ENCODE measurements at regions not wholly inside any gene's neighbourhood (a gene's known extent, or its start where the extent isn't known, plus 50 kb on each side); places are given as distances from the start of the nearest gene placed in this dataset.
"Not testable (repeated sequence)": the region's sequence is repeated elsewhere in the genome, so short reads cannot be mapped to it uniquely, and the experiment has no call there.

DNA sequence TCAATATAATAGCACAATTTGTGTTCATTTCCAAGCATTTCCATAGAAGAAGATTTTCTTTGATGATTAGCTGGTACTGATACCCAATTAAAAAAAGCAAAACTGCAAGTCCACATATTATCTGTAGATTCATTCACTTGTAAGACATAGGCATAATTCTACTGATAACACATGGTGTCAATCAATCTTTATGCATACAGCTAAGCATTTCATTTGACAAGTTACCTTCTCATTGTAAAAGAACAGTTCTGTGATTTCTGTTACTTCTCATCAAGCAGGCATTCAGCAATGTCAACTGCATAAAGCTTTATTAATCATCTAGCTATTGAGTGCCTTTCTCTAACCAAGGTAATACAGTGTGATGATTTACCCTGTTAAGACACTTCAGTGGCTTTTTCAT, 672.0 kb downstream of the PLOD2 start:
- Histone ChIP-seq H4K8ac (ENCODE audit: low read length) (no peak overlapping the region), H3K27ac (ENCODE audit: low read length, poor library complexity, severe bottlenecking) (no peak overlapping the region), H4K91ac (ENCODE audit: low read length) (no peak overlapping the region), H3K9me3 (ENCODE audit: control insufficient read depth, low read length) (peaks cover 6% of the 10 kb centered on the region), H3K14ac (ENCODE audit: low read length in 2 of 2) (no peak overlapping the region), H3K4me3 (ENCODE audit: insufficient read depth in 1 of 2, low read depth in 1 of 2, low read length in 2 of 2) (no peak overlapping the region), H3K79me1 (replicated peaks; ENCODE audit: low read length, poor library complexity, severe bottlenecking) (no peaks in the 10 kb centered on the region), H2BK15ac (ENCODE audit: low read depth, poor library complexity, severe bottlenecking) (no peak overlapping the region), H3K27me3 (ENCODE audit: control insufficient read depth in 1 of 2, insufficient read depth in 1 of 2, low read length in 2 of 2) (no peaks in the 10 kb centered on the region), H2AK5ac (ENCODE audit: low read length, severe bottlenecking) (no peak overlapping the region), H3K18ac (ENCODE audit: low read depth in 1 of 2, low read length in 2 of 2) (no peak overlapping the region), H3K9ac (ENCODE audit: low read length) (no peak overlapping the region), H2BK120ac (ENCODE audit: low read depth, low read length) (no peak overlapping the region), H3K4me2 (ENCODE audit: low read length, poor library complexity, severe bottlenecking) (no peak overlapping the region), H3K23ac (ENCODE audit: low read length in 2 of 2) (no peak overlapping the region), H2BK5ac (ENCODE audit: low read depth, low read length, poor library complexity, severe bottlenecking) (no peak overlapping the region), H3K4ac (ENCODE audit: low read depth in 1 of 2, low read length in 2 of 2) (no peak overlapping the region), H2BK12ac (ENCODE audit: low read length in 2 of 2) (no peak overlapping the region), H2AFZ (ENCODE audit: low read depth, low read length) (no peak overlapping the region), H3K4me1 (ENCODE audit: control insufficient read depth, insufficient read depth, low read depth, low read length) (no peaks in the 10 kb centered on the region), H3K36me3 (ENCODE audit: control insufficient read depth in 1 of 2, insufficient read depth in 2 of 2, low read depth in 1 of 2, low read length in 2 of 2) (no peaks in the 10 kb centered on the region)
- no peak for DNase-seq

DNA sequence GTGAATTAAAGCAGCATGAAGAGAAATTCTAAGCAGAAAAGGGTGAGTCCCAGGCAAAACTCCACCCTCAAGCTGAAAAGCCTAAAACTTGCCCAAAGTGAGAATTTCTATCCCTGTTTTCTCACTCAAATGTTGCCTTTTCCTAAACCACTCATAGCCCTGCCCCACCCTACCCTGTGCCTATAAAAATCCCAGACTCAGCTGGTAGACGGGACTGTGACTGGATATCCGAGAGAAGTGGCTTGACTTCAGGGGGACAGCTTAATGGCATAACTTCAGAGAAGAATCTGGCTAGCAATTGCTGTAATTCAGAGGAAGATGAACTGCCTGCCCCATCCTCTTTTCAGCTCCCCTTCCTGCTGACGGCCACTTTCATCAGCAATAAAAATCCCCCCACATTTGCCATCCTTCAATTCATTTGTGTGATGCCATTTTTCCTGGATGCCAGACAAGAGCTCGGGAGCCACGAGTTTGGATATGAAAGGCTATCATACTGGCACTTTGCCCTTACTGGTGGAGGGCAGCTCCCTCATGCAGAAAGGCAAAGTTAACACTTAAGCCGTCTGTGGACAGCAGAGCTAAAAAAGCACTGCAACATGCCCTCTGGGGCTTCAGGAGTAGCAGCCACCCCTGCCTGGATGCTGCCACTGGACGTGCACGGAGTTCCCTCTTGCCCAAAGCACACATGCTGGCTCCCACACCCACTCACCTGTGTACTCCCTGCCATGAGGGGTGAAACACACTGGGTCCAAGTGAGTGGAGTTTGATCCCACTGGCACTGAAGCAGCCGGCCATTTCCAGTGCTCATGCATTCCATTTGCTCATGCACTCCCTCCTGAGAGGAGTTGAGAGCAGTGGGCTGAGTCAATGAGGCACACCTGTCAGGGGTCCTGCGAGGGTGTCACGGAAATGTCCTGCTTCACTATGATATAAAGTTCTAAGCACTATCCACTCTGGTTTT, 670.6 kb downstream of the PLOD2 start:
- Histone ChIP-seq H2BK120ac (ENCODE audit: low read depth, low read length) (no peak overlapping the region), H3K4ac (ENCODE audit: low read depth in 1 of 2, low read length in 2 of 2) (no peak overlapping the region), H2AFZ (ENCODE audit: low read depth, low read length) (no peak overlapping the region), H3K4me2 (ENCODE audit: low read length, poor library complexity, severe bottlenecking) (no peak overlapping the region), H2BK5ac (ENCODE audit: low read depth, low read length, poor library complexity, severe bottlenecking) (no peak overlapping the region), H4K91ac (ENCODE audit: low read length) (no peak overlapping the region), H3K36me3 (ENCODE audit: control insufficient read depth in 1 of 2, insufficient read depth in 2 of 2, low read depth in 1 of 2, low read length in 2 of 2) (no peaks in the 10 kb centered on the region), H3K14ac (ENCODE audit: low read length in 2 of 2) (no peak overlapping the region), H3K23ac (ENCODE audit: low read length in 2 of 2) (no peak overlapping the region), H2BK15ac (ENCODE audit: low read depth, poor library complexity, severe bottlenecking) (no peak overlapping the region), H3K79me1 (replicated peaks; ENCODE audit: low read length, poor library complexity, severe bottlenecking) (no peaks in the 10 kb centered on the region), H3K27ac (ENCODE audit: low read length, poor library complexity, severe bottlenecking) (no peak overlapping the region), H3K18ac (ENCODE audit: low read depth in 1 of 2, low read length in 2 of 2) (no peak overlapping the region), H2BK12ac (ENCODE audit: low read length in 2 of 2) (no peak overlapping the region), H3K9ac (ENCODE audit: low read length) (no peak overlapping the region), H4K8ac (ENCODE audit: low read length) (no peak overlapping the region), H2AK5ac (ENCODE audit: low read length, severe bottlenecking) (no peak overlapping the region), H3K4me3 (ENCODE audit: insufficient read depth in 1 of 2, low read depth in 1 of 2, low read length in 2 of 2) (no peak overlapping the region), H3K4me1 (ENCODE audit: control insufficient read depth, insufficient read depth, low read depth, low read length) (no peaks in the 10 kb centered on the region), H3K27me3 (ENCODE audit: control insufficient read depth in 1 of 2, insufficient read depth in 1 of 2, low read length in 2 of 2) (no peaks in the 10 kb centered on the region), H3K9me3 (ENCODE audit: control insufficient read depth, low read length) (peaks cover 6% of the 10 kb centered on the region)
- no peak for DNase-seq
- WGBS: 86% methylated on average over 10 of the region's 11 CpGs

DNA sequence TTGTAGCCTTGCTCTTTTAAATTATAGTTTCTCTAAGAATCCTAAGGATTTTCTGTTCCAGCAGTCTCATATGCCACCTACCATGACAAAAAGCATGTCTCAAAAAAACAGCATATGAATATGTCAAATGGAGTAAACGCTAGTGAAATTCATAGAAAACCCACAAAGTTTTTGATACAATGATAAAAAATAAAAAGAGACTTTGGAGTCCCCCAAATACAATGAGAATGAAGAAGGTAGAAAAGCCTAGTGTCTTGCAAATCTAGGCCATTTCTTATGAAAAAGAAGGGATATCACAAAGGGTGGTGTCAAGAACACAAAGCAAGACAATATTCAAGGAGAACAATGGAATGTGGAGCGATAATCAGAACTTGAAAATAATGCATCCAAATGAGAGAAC, 668.5 kb downstream of the PLOD2 start:
- no peak overlapping the region for H3K4me2 ChIP-seq (ENCODE audit: low read length, poor library complexity, severe bottlenecking)
- no peak overlapping the region for H3K27ac ChIP-seq (ENCODE audit: low read length, poor library complexity, severe bottlenecking)
- 85% methylated on average over 1 of the region's 2 CpGs for WGBS

GRCh38 chr3:145517416-145517815, 643.6 kb downstream of the PLOD2 start:
- not testable (repeated sequence) for DNase-seq; H3K4ac ChIP-seq (ENCODE audit: low read depth in 1 of 2, low read length in 2 of 2); H4K91ac ChIP-seq (ENCODE audit: low read length); H3K4me3 ChIP-seq (ENCODE audit: insufficient read depth in 1 of 2, low read depth in 1 of 2, low read length in 2 of 2); H3K27me3 ChIP-seq (ENCODE audit: control insufficient read depth in 1 of 2, insufficient read depth in 1 of 2, low read length in 2 of 2); H3K27ac ChIP-seq (ENCODE audit: low read length, poor library complexity, severe bottlenecking); H2BK15ac ChIP-seq (ENCODE audit: low read depth, poor library complexity, severe bottlenecking); H2BK12ac ChIP-seq (ENCODE audit: low read length in 2 of 2); H3K18ac ChIP-seq (ENCODE audit: low read depth in 1 of 2, low read length in 2 of 2); H3K4me1 ChIP-seq (ENCODE audit: control insufficient read depth, insufficient read depth, low read depth, low read length); H3K36me3 ChIP-seq (ENCODE audit: control insufficient read depth in 1 of 2, insufficient read depth in 2 of 2, low read depth in 1 of 2, low read length in 2 of 2); H3K9me3 ChIP-seq (ENCODE audit: control insufficient read depth, low read length); H3K9ac ChIP-seq (ENCODE audit: low read length); H2BK120ac ChIP-seq (ENCODE audit: low read depth, low read length); H2AK5ac ChIP-seq (ENCODE audit: low read length, severe bottlenecking); H3K4me2 ChIP-seq (ENCODE audit: low read length, poor library complexity, severe bottlenecking); H3K23ac ChIP-seq (ENCODE audit: low read length in 2 of 2); H2BK5ac ChIP-seq (ENCODE audit: low read depth, low read length, poor library complexity, severe bottlenecking); H3K14ac ChIP-seq (ENCODE audit: low read length in 2 of 2); H2AFZ ChIP-seq (ENCODE audit: low read depth, low read length); H4K8ac ChIP-seq (ENCODE audit: low read length); H3K79me1 ChIP-seq (replicated peaks; ENCODE audit: low read length, poor library complexity, severe bottlenecking)
- WGBS: 80% methylated on average over 4 of the region's 4 CpGs

More for the DNA sequence above, 668.5 kb downstream of the PLOD2 start:
- H3K4me3 ChIP-seq (ENCODE audit: insufficient read depth in 1 of 2, low read depth in 1 of 2, low read length in 2 of 2): no peak overlapping the region
- H3K9me3 ChIP-seq (ENCODE audit: control insufficient read depth, low read length): peaks cover 6% of the 10 kb centered on the region
- H2BK12ac ChIP-seq (ENCODE audit: low read length in 2 of 2): no peak overlapping the region
- H3K9ac ChIP-seq (ENCODE audit: low read length): no peak overlapping the region
- H3K4me1 ChIP-seq (ENCODE audit: control insufficient read depth, insufficient read depth, low read depth, low read length): no peaks in the 10 kb centered on the region
- H2BK15ac ChIP-seq (ENCODE audit: low read depth, poor library complexity, severe bottlenecking): no peak overlapping the region
- no peak overlapping the region for H3K14ac ChIP-seq (ENCODE audit: low read length in 2 of 2)
- H3K79me1 ChIP-seq (replicated peaks; ENCODE audit: low read length, poor library complexity, severe bottlenecking): no peaks in the 10 kb centered on the region
- no peak overlapping the region for H3K23ac ChIP-seq (ENCODE audit: low read length in 2 of 2)
- no peaks in the 10 kb centered on the region for H3K27me3 ChIP-seq (ENCODE audit: control insufficient read depth in 1 of 2, insufficient read depth in 1 of 2, low read length in 2 of 2)
- H4K8ac ChIP-seq (ENCODE audit: low read length): no peak overlapping the region
- H2AFZ ChIP-seq (ENCODE audit: low read depth, low read length): no peak overlapping the region
- no peak overlapping the region for H4K91ac ChIP-seq (ENCODE audit: low read length)
- H2AK5ac ChIP-seq (ENCODE audit: low read length, severe bottlenecking): no peak overlapping the region
- no peak overlapping the region for H3K4ac ChIP-seq (ENCODE audit: low read depth in 1 of 2, low read length in 2 of 2)
- no peak for DNase-seq
- H3K36me3 ChIP-seq (ENCODE audit: control insufficient read depth in 1 of 2, insufficient read depth in 2 of 2, low read depth in 1 of 2, low read length in 2 of 2): no peaks in the 10 kb centered on the region
- no peak overlapping the region for H2BK5ac ChIP-seq (ENCODE audit: low read depth, low read length, poor library complexity, severe bottlenecking)
- H3K18ac ChIP-seq (ENCODE audit: low read depth in 1 of 2, low read length in 2 of 2): no peak overlapping the region
- no peak overlapping the region for H2BK120ac ChIP-seq (ENCODE audit: low read depth, low read length)
